NCI-H1417 treated with DMSO at 0.1 percent for 48 hours (cell line): ENCODE measurements at regions not wholly inside any gene's neighbourhood (a gene's known extent, or its start where the extent isn't known, plus 50 kb on each side); places are given as distances from the start of the nearest gene placed in this dataset.

Experiments used
- DNase-seq: peaks from one replicate; lab custom pipeline; 2025; lab: John Stamatoyannopoulos, UW

DNA sequence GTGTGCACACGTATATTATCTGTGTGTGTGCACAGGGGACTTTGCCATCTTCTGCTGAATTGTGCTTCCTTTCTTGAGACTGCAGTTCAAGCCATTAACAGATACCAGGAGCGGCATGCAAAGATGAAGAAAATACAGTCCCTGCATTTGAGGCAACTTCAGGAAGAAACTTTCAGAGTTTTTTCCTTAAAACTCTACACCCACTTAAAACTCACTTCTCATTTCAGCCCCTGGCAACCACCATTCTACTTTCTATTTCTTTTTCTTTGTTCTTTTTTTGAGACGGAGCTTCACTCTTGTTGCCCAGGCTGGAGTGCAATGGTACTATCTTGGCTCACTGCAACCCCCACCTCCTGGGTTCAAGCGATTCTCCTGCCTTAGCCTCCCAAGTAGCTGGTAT lies 448.9 kb upstream of the ZMIZ1 start:
- DNase-seq = no peak

DNA sequence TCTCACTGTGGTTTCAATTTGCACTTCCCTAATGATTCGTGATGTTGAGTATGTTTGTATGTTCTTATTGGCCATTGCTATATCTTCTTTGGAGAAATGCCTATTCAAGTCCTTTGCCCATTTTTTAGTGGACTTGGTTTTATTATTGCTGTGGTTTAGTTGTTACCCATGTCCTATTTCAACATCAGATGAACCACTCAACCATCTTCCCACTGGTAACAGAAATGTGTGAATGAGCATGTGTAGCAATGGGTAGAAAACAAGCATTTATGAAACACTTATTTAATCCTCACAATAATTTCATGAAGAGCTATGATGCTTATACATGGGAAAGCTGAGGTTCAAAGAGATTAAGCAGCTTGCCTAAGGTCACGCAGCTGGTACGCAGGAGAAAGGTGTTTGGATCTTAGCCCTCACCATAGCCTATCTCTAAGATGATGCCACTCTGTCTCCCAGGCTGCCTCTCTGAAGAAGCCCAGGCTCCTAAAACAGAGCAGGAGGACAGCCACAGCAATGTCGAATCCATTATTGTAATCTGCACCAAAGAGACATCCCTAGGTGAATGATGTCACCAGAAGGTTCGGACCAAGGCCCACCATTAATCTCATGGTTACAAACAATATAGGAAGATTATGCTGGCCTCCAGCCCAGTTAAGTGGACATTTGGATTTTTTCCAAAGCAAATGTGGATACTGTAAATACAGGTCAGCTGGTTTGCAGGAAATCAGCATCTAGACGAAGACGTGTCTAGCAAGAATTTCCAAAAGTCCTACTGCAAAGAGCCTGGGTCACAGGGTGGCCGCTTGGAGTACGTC lies 447.6 kb upstream of the ZMIZ1 start:
- DNase-seq = no peak

DNA sequence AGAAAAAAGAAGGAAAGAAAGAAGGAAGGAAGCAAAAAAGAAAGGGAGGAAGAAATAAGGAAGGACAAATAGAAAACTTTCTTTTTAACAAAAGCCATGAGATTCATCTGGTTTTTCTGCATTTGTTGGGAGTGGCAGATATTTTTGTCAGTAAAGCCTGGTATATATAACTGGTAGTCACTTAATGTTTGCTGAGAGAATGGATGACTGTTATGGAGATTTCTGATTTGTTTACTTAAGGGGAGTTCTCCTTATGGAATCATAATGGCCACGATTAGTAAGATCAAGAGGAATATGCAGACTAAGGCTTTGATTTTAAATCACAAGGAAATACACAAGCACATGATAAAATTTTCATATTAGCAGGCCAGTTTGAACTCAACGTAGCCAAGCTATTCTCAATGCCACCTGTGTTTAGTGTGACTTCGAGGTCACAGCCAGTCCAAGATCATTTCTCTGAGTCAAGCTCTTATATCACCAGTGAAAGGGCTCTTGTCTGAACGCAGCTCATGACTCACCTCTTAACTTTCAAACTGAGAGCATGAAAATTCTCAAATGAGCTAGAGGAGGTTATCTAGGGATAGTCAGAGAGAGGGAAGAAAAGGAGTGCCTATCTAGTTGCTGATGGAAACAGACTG lies 445.1 kb upstream of the ZMIZ1 start:
- no peak for DNase-seq

DNA sequence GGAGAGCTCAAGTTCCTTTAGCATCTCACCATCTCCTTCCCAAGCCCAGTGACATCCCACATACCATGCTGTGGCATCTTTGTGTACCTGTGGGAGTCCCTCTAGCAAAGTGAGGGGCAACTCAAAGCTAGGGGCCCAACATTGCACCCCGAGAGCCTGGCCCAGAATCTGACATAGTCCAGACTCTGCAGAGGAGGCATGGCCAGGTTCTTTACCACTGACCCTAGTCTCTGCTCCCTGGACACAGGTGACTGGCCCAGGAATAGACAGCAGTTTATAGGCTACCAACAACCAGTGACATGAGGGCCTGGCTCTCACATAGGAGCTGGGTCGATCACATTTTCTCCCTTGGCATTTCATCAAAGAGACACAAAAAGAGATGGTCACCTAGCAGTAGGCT lies 444.0 kb upstream of the ZMIZ1 start:
- no peak for DNase-seq

DNA sequence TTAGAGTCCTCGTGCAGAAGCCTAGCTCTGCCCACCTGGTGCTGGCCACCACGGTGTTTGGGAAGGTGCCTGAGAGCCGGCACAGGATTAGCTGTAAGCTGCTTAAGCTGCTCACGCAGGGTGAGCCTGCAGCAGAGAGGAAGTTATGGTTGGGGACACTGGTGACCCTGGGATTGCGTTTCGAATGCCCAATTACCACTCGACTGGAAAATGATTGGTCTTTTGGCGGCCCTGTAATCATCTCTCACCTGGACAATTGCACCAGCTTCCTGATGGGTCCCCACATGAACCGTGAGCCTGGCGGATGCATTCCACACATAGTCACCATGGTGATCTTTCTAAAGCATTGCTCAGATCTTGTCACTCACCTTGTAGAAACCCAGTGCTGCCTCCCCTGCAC lies 442.3 kb upstream of the ZMIZ1 start:
- DNase-seq = peak; percentile 4

DNA sequence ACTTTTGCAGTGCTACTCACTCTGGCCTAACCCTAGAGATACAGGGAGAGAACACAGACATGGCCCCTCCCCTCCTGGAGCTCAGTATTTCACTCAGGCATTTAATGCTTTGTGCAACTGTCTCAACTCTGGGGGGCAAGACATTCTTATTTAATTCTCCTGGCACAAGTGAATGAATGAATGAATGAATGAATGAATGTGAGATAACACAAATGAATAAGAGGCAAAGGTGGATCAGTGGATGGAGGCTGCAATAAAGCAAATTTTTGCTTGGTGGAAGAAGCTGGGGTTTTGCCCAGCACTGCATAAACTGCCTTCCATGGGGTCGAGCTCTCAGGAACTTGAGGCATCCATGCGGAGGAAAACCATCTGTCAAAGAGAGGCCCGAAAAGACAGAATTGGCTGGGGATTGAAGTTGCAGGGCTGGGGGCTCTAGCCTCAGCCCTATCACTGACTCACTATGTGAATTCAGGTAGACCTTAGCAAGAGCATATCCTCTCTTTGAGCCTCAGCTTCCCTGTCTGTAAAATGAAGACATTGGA lies 441.4 kb upstream of the ZMIZ1 start:
- no peak for DNase-seq

DNA sequence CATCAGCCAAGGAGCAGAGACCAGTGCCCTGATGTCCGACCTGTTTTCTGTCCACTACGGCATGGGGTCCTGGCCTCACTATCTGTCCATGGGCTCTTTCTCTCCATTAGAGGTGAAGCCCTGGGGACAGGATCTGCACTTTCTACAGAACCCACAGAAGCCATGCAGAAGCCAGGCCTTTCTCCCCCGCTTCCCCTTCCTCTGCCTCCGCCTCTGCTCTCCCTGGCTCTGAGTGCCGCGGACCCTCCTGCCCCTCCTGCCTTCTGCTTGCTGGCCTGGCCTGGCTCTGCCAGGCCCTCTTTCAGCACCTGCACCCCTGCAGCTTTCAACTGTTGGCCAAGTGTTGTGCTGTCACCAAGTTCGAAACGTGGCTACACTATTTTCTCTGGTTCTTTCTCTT lies 439.8 kb upstream of the ZMIZ1 start:
- DNase-seq = no peak

DNA sequence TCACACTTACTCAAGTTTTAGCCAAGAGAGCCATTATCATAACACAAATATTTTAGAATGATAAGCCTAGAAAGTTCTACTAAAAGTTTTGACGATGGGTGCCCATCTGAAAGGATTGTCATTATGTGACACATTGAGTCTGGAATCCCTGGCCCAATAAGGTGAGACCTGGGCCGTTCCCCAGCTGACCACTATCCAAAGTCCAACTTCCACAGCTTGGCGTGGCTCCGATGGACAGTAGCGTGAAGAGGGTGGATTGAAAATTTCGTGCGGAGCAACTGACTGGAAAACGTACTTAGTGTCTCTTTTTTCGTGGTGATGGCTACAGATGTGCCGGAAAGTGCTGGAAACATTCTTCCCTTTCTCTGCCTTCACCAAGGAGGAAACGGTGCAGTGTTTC lies 439.0 kb upstream of the ZMIZ1 start:
- no peak for DNase-seq

DNA sequence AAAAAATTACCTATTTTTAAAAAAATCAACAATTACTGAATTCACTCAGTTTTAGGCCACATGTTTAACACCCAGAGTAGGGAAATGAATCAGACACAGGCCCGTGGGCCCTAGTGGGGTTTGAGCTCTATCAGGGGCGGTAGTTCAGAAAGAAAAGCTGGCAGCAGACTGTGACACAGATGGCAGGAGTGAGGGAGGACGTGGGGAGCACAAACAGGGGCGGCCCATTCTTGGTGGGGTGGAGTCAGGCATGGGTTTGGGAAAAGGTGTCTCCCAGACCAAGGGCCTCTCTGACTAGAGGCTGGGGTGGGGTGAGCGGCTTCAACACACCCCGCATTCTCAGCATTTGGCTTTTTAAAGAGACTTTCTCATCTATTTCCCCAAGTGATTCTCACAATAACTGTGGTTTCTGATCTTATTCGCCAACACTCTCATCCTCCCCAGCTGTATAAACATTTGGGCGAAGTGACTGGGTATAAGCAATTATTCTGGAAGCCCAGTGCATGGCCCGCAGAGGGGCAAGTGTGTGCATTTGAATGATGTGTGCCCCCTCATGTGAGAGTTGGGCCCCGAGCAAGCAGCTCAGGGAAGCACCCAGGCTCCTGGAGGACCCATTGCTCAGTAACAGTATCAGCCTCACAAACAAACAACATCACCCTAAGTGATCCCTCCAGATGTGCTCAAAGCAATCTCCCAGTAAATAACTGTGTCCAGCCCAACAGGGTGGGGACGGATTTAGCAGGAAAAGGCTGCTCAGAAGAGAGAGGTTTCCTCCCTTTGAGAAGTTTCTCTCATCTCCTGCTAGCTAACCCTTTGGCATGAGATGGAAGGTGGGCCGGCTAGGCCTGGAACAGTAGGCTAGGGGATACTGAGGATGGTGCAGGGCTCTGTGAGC lies 437.6 kb upstream of the ZMIZ1 start:
- DNase-seq = no peak

DNA sequence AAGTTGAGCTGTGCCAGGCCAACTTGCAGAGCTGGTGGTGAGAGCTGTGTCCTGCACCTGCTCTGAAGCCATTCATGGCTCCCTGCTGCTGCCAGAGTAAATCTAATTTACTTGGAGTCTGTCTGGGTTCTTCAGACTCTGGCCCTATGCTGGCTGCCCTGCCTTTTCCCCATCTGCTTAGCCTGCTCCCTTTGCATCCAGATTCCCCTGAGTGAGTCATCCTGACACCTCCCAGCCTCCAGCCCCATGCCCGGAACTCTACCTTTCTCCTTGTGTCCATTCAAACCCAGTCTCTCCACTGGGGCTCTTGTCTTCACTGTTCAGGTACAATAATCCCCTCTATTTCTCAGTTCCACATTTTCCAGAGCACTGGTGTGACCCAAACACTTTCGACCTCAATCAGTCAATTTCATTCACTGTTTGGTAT lies 434.4 kb upstream of the ZMIZ1 start:
- no peak for DNase-seq

DNA sequence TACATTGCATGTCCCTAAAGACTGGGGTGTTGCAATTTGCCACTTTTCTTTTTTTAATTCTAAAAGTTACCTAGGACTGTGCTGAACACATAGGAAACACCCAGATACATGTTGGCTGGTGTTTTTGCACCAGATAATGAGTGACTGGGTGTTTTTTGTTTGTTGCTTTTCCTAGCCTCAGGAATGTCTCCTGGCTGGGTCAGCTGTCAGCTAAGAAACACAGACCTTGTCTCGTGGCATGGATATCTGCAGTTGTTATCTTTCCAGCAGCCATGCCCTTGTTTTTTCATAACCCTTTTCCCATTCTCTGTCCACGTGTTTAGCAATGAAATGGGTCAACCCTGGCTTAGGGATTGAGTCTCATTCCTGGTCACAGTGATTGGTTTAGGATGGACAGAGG lies 433.9 kb upstream of the ZMIZ1 start:
- no peak for DNase-seq

DNA sequence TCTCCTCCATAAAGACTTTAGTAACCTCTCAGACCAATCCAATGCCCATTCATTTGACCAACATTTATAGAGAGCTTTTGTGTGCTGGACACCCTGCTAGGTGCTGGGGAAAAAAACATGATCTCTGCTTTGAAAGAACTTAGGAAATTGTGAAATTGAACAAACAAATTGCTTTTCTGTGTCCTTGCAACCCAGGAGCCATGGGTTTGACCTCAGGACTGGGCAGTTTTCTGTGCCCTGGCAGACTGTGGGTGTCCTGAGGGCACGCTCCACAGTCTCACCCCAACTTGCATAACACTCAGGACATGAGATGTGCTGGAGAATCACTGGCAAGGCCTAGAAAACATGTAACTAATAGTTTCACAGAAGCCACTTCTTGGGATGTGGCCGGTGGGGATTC lies 429.1 kb upstream of the ZMIZ1 start:
- no peak for DNase-seq

DNA sequence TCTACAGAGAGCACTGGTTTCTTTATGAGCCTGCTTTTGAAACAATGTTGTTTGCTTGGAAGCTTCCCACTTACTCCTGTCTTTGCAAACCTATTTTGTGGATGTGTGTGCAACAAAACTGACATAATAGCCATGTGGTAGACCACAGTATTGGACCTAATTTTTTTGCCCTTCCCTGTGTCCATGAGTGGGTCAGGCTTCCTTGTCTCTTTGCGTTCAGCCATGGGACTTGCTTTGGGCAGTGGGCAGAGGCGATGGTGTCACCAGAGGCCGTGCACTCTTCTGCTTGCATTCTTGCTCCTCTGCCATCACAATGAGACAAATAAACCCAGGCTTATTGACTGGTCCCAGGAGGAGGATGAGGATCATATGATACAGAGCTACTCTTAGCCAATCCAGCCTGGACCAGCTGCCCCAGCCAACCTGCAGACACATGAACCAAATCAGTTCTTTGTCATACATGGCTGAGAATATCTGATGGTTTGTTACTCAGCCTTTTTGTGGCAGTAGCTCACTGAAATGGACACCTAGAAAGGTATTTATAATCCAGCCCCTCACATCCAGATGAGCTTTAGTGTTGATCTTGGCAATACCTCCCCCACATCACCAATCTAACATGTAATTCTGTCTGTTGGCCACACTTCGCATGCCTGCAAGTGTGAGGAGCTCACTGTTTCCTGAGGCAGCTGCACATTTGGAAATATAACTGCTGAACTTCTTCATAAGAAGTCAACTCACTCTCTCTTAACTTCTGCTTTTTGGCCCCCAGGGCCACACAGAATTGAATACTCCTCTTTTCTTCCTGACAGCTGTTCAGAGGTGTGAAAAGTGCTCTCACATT lies 427.8 kb upstream of the ZMIZ1 start:
- DNase-seq = no peak

DNA sequence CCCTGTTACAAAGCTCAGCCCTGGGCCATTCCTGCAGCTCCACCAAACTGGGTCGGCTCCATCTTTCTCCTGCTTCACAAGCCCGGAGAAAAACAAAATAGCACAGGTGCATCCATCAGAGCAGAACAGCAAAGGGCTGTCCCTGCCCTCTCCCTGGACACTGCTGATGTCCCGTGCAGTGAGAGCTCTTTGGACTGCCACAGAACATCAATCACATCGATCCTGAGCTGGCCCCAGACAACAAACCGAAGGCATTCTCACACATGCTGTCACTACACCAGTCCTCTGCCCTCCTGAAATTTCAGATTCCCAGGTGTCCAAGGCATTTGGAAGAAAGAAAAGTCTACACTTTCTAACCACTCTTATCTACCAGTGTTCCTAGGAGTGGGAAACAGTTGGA lies 427.1 kb upstream of the ZMIZ1 start:
- DNase-seq = no peak

DNA sequence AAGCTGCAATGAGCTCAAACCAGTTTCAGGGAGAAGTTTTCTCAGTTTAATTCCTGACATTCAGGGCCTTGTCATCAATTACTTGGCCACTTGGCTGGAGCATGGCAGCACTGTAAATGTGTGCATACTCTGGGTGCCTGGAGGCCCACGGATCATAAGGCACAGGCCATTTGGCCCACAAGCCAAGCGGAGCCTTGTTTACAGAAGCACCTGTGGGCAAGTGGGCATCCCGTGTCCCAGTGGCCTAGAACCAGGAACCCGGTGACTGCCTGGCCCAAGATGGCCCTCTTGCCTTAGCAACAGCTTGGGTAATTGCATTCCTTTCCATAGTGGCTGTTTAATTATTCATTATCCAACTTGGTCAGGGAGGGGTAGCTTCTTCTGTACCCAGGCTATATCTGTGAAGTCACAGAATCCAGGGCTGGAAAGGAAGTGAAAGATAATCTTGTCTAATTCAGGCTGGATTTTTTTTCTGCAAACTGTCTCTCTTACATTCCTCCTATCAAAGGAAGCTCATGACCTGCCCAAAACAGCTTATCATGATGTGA lies 426.4 kb upstream of the ZMIZ1 start:
- no peak for DNase-seq

DNA sequence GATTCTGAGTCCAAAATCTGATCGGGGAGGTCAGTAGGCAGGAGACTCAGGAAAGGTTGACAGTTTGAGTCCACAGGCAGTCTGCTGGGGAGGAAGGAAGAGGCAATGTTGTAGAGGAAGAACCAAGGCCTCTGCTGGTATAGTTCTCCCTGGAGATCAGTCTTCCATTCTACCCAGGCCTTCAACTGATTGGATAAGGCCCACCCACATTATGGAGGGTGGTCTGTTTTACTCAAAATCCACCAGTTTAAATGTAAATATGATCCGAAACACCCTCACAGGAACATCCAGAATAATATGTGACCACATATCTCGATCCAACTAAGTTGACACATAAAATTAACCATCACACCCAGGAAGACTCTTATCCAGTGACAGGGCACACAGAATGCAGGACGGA lies 425.3 kb upstream of the ZMIZ1 start:
- no peak for DNase-seq

DNA sequence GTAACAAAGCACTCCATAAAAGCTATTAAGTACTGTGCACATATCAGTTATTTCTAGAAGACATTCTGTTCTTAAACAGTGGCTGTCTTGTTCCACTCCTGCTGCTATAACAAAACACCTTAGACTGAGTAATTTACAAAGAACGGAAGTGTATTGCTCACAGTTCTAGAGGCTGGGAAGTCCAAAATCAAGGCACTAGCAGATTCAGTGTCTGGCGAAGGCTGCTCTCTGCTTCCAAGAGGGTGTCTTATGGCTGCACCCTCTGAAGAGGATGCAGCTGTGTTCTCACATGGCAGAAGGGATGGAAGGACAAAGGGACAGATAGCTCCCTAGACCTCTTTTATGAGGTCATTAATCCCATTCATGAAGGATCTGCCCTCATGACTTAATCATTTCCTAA lies 424.2 kb upstream of the ZMIZ1 start:
- DNase-seq = no peak

DNA sequence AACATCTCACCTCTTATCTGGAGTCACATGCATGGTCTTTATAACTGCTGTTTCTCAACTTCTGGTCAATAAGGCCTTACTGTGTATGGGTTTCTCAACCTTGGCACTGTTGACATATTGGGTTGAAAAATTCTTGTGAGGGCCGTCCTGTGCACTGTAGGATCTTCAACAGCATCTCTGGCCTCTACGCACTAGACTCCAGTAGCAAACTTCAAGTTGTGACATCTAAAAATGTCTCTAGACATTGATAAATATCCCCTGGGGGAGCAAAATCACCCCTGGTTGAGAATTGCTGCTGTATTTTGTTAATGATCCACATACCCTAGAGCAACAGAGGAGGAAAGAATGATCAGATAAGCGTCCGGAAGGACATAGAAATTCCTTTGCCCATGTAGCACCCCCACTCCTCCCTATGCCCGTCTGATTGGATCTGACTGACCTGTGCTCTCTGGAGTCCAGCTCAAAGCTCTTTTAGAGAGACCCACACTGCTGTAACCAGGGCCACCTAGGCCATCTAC lies 423.5 kb upstream of the ZMIZ1 start:
- no peak for DNase-seq

DNA sequence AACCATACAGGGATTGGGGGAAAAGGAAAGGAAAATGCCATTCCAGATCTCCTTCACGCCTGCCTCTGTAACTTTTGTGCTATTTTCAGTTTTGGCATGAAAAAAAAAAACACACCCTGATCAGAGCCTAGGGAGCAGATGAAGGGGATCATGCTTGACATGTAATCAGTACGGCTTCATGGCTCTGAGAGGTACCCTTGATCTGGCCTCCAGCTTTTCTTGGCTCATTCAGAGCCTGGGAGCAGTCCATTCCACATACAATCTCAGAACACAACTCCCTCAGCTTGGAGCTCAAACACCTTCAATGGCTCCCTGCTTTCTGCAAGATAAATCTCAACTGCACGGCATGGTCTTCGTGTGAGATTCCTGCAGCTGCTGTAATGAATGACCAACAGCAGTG lies 422.8 kb upstream of the ZMIZ1 start:
- DNase-seq = no peak

DNA sequence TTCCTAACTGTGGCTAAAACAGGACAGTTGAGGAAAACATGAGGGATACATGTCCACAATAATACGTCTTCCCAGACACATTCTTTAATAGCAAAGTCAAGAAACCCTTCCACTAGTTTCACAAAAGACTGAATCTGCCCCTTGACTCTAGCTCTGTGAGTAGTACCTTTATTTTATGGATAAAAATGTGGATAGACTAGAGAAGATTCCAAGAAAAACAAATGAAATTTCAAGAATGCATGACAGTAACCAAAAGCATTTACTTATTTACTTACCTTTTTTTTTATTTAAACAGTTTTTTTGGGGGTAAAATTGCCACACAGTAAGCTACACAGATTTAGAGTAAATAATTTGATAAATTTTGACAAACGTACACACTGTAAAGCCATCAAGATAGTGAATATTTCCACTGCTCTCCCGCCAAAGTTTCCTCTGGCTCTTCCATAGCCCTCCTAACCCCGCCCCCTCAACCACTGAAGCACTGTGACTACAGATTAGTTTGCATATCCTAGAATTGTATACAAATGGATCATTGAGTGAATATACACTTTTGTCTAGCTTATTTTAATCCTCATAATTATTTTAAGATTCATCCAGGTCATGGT lies 420.4 kb upstream of the ZMIZ1 start:
- DNase-seq = no peak

DNA sequence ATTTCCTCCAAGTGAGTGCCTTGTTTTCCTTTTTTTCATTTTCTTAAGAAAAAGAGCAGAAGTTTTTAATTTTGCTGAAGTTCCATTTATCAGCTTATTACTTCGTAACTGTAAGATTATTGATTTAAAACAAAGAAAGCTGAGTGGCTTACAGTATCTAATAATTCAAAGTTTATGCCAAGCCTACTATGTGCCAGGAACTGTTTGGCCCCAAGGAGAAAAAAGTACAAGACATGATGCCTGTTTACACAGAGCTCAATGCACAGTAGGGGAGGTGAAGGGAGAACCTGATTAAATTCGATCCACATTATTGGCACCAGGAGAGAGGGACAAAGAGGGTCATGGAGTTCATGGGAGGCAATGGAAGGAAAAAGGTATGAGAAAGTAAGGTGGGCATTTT lies 419.3 kb upstream of the ZMIZ1 start:
- no peak for DNase-seq
